ENCODE measurements at regions not wholly inside any gene's neighbourhood (a gene's known extent, or its start where the extent isn't known, plus 50 kb on each side); places are given as distances from the start of the nearest gene placed in this dataset.

GRCh38 chr2:181374781-181375675 is 82.2 kb upstream of the ITGA4 start:
- ChIA-PET POLR2A (interaction anchor here (0.6 kb wide), 2 partner anchors 16 to 228 kb away, joined by 3 to 4 read pairs; no protein-coding TSS in a partner anchor), CTCF (interaction anchor here (0.9 to 1.5 kb wide), 3 partner anchors 15 to 91 kb away, joined by 4 to 5 read pairs (median 5); partner anchors contain the start of gene ITGA4)
- no peak overlapping the region for H3K4me3 ChIP-seq (ENCODE audit: low read depth, low read length)

DNA sequence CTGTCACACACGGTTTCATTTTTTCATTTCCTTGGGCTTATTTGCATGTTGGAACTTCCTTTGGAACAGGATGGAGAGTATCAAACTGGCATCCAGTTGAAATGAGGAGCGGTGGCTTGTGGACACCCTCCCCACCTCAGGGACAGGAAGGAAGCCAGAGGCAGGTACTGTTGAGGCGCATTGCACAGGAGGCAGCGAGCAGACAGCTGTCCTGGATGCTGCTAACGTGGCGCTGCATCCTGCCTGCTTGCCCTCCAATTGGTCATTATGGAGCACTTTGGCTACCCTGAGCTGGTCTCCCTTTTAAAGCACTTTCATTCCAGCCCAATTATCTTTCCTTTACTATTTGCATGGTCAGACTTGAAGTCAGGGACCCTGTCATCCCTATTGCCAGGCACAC is 80.7 kb upstream of the ITGA4 start:
- CTCF ChIA-PET = no interaction called here
- DNase-seq (ENCODE audit: low read depth) = no peak

More at GRCh38 chr2:181374781-181375675, 82.2 kb upstream of the ITGA4 start:
- no peaks in the 10 kb centered on the region for H3K36me3 ChIP-seq (ENCODE audit: control insufficient read depth, insufficient read depth, low read length)
- no peaks in the 10 kb centered on the region for H3K27me3 ChIP-seq (ENCODE audit: control insufficient read depth, insufficient read depth, low read length)
- DNase-seq (ENCODE audit: low read depth) = no peak
- TF ChIP-seq CTCF (IDR thresholded peaks at IDR 0.05; ENCODE audit: insufficient read depth, low read depth, low read length) = peak; percentile 9; the same call in 1 of the 2 replicates

GRCh38 chr2:181376999-181377398 is 80.2 kb upstream of the ITGA4 start:
- no peak overlapping the region for H3K4me3 ChIP-seq (ENCODE audit: low read depth, low read length)
- no peak for TF ChIP-seq CTCF (IDR thresholded peaks at IDR 0.05; ENCODE audit: insufficient read depth, low read depth, low read length)
- H3K27me3 ChIP-seq (ENCODE audit: control insufficient read depth, insufficient read depth, low read length) = no peaks in the 10 kb centered on the region
- CTCF ChIA-PET = no interaction called here
- no peak for DNase-seq (ENCODE audit: low read depth)
- no peaks in the 10 kb centered on the region for H3K36me3 ChIP-seq (ENCODE audit: control insufficient read depth, insufficient read depth, low read length)
- POLR2A ChIA-PET = no interaction called here

More for the DNA sequence above, 80.7 kb upstream of the ITGA4 start:
- POLR2A ChIA-PET = no interaction called here
- H3K36me3 ChIP-seq (ENCODE audit: control insufficient read depth, insufficient read depth, low read length) = no peaks in the 10 kb centered on the region
- no peak overlapping the region for H3K4me3 ChIP-seq (ENCODE audit: low read depth, low read length)
- no peaks in the 10 kb centered on the region for H3K27me3 ChIP-seq (ENCODE audit: control insufficient read depth, insufficient read depth, low read length)
- TF ChIP-seq CTCF (IDR thresholded peaks at IDR 0.05; ENCODE audit: insufficient read depth, low read depth, low read length) = no peak

GRCh38 chr2:181378491-181378890 is 78.7 kb upstream of the ITGA4 start:
- TF ChIP-seq CTCF (IDR thresholded peaks at IDR 0.05; ENCODE audit: insufficient read depth, low read depth, low read length) = no peak
- POLR2A ChIA-PET = no interaction called here
- Histone ChIP-seq H3K36me3 (ENCODE audit: control insufficient read depth, insufficient read depth, low read length) (no peaks in the 10 kb centered on the region), H3K4me3 (ENCODE audit: low read depth, low read length) (no peak overlapping the region), H3K27me3 (ENCODE audit: control insufficient read depth, insufficient read depth, low read length) (no peaks in the 10 kb centered on the region)
- DNase-seq (ENCODE audit: low read depth) = no peak
- CTCF ChIA-PET = interaction anchor here (0.9 kb wide), 1 partner anchor 77 kb away, joined by 4 read pairs; no protein-coding TSS in a partner anchor

GRCh38 chr2:181380581-181380980 is 76.6 kb upstream of the ITGA4 start:
- CTCF ChIA-PET = interaction anchor here (1.2 kb wide), 1 partner anchor 9 kb away, joined by 3 read pairs; no protein-coding TSS in a partner anchor
- POLR2A ChIA-PET = no interaction called here
- H3K36me3 ChIP-seq (ENCODE audit: control insufficient read depth, insufficient read depth, low read length) = no peaks in the 10 kb centered on the region
- no peaks in the 10 kb centered on the region for H3K27me3 ChIP-seq (ENCODE audit: control insufficient read depth, insufficient read depth, low read length)
- TF ChIP-seq CTCF (IDR thresholded peaks at IDR 0.05; ENCODE audit: insufficient read depth, low read depth, low read length) = no peak
- H3K4me3 ChIP-seq (ENCODE audit: low read depth, low read length) = no peak overlapping the region
- DNase-seq (ENCODE audit: low read depth) = no peak
